HFFc6 (cell line): ENCODE measurements at regions not wholly inside any gene's neighbourhood (a gene's known extent, or its start where the extent isn't known, plus 50 kb on each side); places are given as distances from the start of the nearest gene placed in this dataset.

Experiments used
- DNase-seq: peaks from one replicate; pipeline ENCODE4 v3.0.0-alpha.2; 2018
- H3K27ac Mint-ChIP-seq: 2 replicates; pipeline ENCODE4 v1.8.0; 2020; ENCODE audit warnings: mild to moderate bottlenecking, mixed read lengths
- H3K27me3 Mint-ChIP-seq: 2 replicates; pipeline ENCODE4 v1.8.0; 2021; ENCODE audit warnings: mild to moderate bottlenecking, moderate library complexity, mixed read lengths; ENCODE audit not compliant: insufficient read depth
- H3K36me3 Mint-ChIP-seq: 2 replicates; pipeline ENCODE4 v1.8.0; 2021; ENCODE audit warnings: low read depth, mixed read lengths
- H3K4me1 Mint-ChIP-seq: 2 replicates; pipeline ENCODE4 v1.8.0; 2020; ENCODE audit warnings: low read depth, mixed read lengths
- H3K4me3 Mint-ChIP-seq: 2 replicates; pipeline ENCODE4 v1.8.0; 2020; ENCODE audit warnings: mild to moderate bottlenecking, moderate library complexity, mixed read lengths
- H3K9me3 Mint-ChIP-seq: 2 replicates; pipeline ENCODE4 v1.8.0; 2020; ENCODE audit warnings: mild to moderate bottlenecking, mixed read lengths
- TF ChIP-seq, protein P1 (sequence below): fragments of 200-600 bp; sonication (generic); IDR thresholded peaks from 2 replicates; pipeline ENCODE4 v1.5.0; 2021; ENCODE audit warnings: antibody characterized with exemption, mild to moderate bottlenecking

GRCh38 chr13:50686551-50686950 is 156.9 kb downstream of the DLEU7 start:
- no peak overlapping the region for H3K27ac Mint-ChIP-seq
- H3K27me3 Mint-ChIP-seq = peaks cover 14% of the 10 kb centered on the region
- H3K4me1 Mint-ChIP-seq = peaks cover 6% of the 10 kb centered on the region
- no peak for DNase-seq
- no peaks in the 10 kb centered on the region for H3K9me3 Mint-ChIP-seq
- H3K4me3 Mint-ChIP-seq = no peak overlapping the region
- no peaks in the 10 kb centered on the region for H3K36me3 Mint-ChIP-seq
- TF ChIP-seq, protein P1, sequence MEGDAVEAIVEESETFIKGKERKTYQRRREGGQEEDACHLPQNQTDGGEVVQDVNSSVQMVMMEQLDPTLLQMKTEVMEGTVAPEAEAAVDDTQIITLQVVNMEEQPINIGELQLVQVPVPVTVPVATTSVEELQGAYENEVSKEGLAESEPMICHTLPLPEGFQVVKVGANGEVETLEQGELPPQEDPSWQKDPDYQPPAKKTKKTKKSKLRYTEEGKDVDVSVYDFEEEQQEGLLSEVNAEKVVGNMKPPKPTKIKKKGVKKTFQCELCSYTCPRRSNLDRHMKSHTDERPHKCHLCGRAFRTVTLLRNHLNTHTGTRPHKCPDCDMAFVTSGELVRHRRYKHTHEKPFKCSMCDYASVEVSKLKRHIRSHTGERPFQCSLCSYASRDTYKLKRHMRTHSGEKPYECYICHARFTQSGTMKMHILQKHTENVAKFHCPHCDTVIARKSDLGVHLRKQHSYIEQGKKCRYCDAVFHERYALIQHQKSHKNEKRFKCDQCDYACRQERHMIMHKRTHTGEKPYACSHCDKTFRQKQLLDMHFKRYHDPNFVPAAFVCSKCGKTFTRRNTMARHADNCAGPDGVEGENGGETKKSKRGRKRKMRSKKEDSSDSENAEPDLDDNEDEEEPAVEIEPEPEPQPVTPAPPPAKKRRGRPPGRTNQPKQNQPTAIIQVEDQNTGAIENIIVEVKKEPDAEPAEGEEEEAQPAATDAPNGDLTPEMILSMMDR = no peak

GRCh38 chr13:50687545-50687944 is 155.9 kb downstream of the DLEU7 start:
- no peak for DNase-seq
- Mint-ChIP-seq H3K9me3 (no peaks in the 10 kb centered on the region), H3K36me3 (no peaks in the 10 kb centered on the region), H3K4me1 (peaks cover 16% of the 10 kb centered on the region), H3K27ac (no peak overlapping the region), H3K27me3 (peaks cover 14% of the 10 kb centered on the region), H3K4me3 (no peak overlapping the region)
- TF ChIP-seq, protein P1 = no peak

DNA sequence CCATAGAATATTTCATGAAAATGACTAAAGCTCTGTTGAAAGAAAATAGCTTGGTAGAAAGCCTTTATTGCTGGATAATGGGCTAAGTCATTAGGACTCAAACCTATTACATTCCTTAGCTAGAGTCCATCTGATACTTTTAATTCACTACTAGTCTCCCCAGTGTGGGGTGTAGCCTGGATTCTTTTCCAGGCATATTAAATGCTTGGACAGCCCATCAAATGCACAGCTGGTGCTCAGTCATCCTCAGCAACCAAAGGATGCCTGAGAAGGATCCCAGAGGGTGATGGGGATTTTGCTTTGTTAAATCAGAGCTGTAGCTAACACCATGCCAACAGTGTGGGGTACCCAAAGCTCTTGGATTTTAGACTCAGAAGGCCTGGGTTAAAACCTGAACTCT is 153.5 kb downstream of the DLEU7 start:
- peaks cover 34% of the 10 kb centered on the region for H3K4me1 Mint-ChIP-seq
- TF ChIP-seq, protein P1 = no peak
- no peak for DNase-seq

DNA sequence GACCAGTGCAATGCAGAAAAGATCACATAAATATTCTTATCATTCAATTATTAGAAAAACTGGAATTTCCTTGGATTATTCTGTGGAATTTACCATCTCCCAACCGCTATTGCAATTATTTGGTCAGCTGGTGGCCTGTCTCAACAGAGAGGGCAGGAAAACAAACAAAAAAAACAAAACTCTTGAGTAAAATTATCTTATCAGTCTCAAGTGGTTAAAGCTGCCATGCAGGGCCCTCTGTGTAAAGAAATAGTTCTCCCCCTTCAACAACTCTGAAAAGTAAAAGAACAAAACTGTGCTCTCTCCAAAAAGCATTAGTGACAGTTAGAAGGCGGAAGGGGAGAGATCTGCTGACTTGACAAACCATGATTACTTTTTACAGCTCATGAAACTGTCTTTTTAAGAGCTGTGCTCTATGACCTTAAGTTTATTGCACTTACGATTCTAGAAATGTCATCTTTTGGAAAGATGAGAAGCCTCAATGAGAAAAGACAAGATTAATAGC is 152.3 kb downstream of the DLEU7 start:
- H3K27me3 Mint-ChIP-seq = peaks cover 20% of the 10 kb centered on the region
- H3K4me3 Mint-ChIP-seq = no peak overlapping the region
- no peak overlapping the region for H3K27ac Mint-ChIP-seq
- H3K36me3 Mint-ChIP-seq = no peaks in the 10 kb centered on the region
- no peak for DNase-seq
- H3K9me3 Mint-ChIP-seq = no peaks in the 10 kb centered on the region
- peaks cover 34% of the 10 kb centered on the region for H3K4me1 Mint-ChIP-seq
- TF ChIP-seq, protein P1 = no peak

More for the DNA sequence above, 153.5 kb downstream of the DLEU7 start:
- Mint-ChIP-seq H3K27ac (no peak overlapping the region), H3K27me3 (peaks cover 11% of the 10 kb centered on the region), H3K4me3 (no peak overlapping the region), H3K9me3 (no peaks in the 10 kb centered on the region), H3K36me3 (no peaks in the 10 kb centered on the region)

DNA sequence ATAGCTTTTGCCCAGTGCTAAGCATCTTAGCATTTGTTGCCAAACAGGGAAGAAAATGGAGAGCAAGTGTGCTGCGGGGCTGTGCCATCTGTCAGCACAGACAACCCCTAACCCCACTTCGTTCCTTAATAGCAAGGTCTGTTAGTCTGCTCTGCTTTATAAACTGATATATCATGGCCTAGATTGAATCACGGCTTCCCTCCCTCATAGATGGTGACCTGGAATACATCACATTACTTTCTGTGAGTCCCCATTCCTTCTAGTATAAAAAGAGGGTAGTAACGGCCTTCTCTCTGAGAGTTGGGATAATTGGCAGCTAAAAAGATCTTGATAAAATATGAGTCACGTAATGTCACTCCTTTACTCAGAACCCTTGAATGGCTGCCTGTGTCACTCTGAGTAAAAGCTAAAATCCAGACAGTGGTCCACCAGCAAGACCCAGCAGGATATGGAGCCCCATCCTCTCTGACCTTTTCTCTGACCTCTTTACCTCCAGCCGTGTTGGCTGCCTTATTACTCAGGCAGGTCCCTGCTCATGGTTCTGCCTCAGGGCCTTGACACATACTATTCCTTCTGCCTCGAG is 151.7 kb downstream of the DLEU7 start:
- H3K4me3 Mint-ChIP-seq = no peak overlapping the region
- TF ChIP-seq, protein P1 = no peak
- H3K4me1 Mint-ChIP-seq = peaks cover 34% of the 10 kb centered on the region
- no peaks in the 10 kb centered on the region for H3K9me3 Mint-ChIP-seq
- peaks cover 25% of the 10 kb centered on the region for H3K27me3 Mint-ChIP-seq
- no peak for DNase-seq
- no peaks in the 10 kb centered on the region for H3K36me3 Mint-ChIP-seq
- no peak overlapping the region for H3K27ac Mint-ChIP-seq
